GM12878 (cell line): ENCODE measurements at regions not wholly inside any gene's neighbourhood (a gene's known extent, or its start where the extent isn't known, plus 50 kb on each side); places are given as distances from the start of the nearest gene placed in this dataset.

Experiments used
- ATAC-seq: fragments of 200-7000 bp; cut with Tn5 transposase; 3 replicates; pipeline ENCODE4 v1.9.1; 2020; ENCODE audit warnings: mild to moderate bottlenecking, moderate library complexity
- BruUV-seq: library from RNA; stranded (reverse); fragments of 400-500 nt; replicated peaks from 2 replicates; lab custom pipeline; 2021; lab: Mats Ljungman, UMichigan
- CTCF ChIA-PET: fragments of 300-600 bp; sonication (Branson Sonifier 250); formaldehyde crosslinking; extraction: SDS; loops from one replicate; lab custom pipeline; 2021; ENCODE audit warnings: inconsistent platforms; lab: Yijun Ruan, JAX
- POLR2A ChIA-PET: fragments of 350-600 bp; formaldehyde crosslinking; extraction: SDS; loops from one replicate; lab custom pipeline; 2021; ENCODE audit warnings: inconsistent platforms; lab: Charles Lee
- RAD21 ChIA-PET: fragments of 300-600 bp; sonication (Branson Sonifier 250); formaldehyde crosslinking; loops from one replicate; lab custom pipeline; 2023; ENCODE audit warnings: antibody characterized with exemption; ENCODE audit not compliant: unreplicated experiment; lab: Charles Lee
- SMC1A ChIA-PET: fragments of 300-600 bp; sonication (Branson Sonifier 250); formaldehyde crosslinking; loops from one replicate; lab custom pipeline; 2023; ENCODE audit not compliant: unreplicated experiment, uncharacterized antibody; lab: Charles Lee
- DNase-seq: peaks from one replicate; pipeline ENCODE4 v3.0.0-alpha.2; 2011; ENCODE audit warnings: low read depth, low spot score
- FAIRE-seq: peaks from 3 replicates; lab custom pipeline; 2011; peaks lifted over from hg19 to GRCh38; lab: Jason Lieb, UNC
- H2AFZ ChIP-seq: 2 replicates; pipeline ENCODE4 v1.6.0; 2011; ENCODE audit warnings: low read depth, low read length, control low read depth; ENCODE audit not compliant: control insufficient read depth
- H3K27ac ChIP-seq: 2 replicates; pipeline ENCODE4 v1.5.1; 2011; ENCODE audit warnings: control low read depth; ENCODE audit not compliant: control insufficient read depth, insufficient read depth
- H3K27me3 ChIP-seq, 2 experiments: replicated peaks in 1 of 2; 2 replicates each; pipeline versions ENCODE4 v1.6.0 to v1.6.1; 2011; ENCODE audit warnings: low read length in 1 of 2; ENCODE audit not compliant: control insufficient read depth in 2 of 2, insufficient read depth in 2 of 2
- H3K36me3 ChIP-seq, 2 experiments: 2 replicates each; pipeline ENCODE4 v1.5.1; 2011; ENCODE audit warnings: low read length in 1 of 2; ENCODE audit not compliant: control insufficient read depth in 2 of 2, insufficient read depth in 2 of 2
- H3K4me1 ChIP-seq: 2 replicates; pipeline ENCODE4 v1.6.1; 2011; ENCODE audit warnings: mild to moderate bottlenecking, low read length, moderate library complexity, mixed read lengths; ENCODE audit not compliant: control insufficient read depth, insufficient read depth
- H3K4me2 ChIP-seq: 2 replicates; pipeline ENCODE4 v1.6.0; 2011; ENCODE audit warnings: control low read depth; ENCODE audit not compliant: control insufficient read depth, insufficient read depth
- H3K4me3 ChIP-seq: fragments of 200-600 bp; sonication (generic); 2 replicates; pipeline ENCODE4 v1.5.1; 2016
- H3K79me2 ChIP-seq: 2 replicates; pipeline ENCODE4 v1.6.0; 2011; ENCODE audit warnings: low read length; ENCODE audit not compliant: control insufficient read depth, insufficient read depth
- H3K9ac ChIP-seq: 2 replicates; pipeline ENCODE4 v1.8.0; 2011; ENCODE audit warnings: low read length, control low read depth, mixed read lengths; ENCODE audit not compliant: control insufficient read depth, insufficient read depth
- H3K9me3 ChIP-seq: replicated peaks from 3 replicates; pipeline ENCODE4 v1.5.1; 2011; ENCODE audit warnings: mild to moderate bottlenecking, low read length; ENCODE audit not compliant: control insufficient read depth, insufficient read depth
- H4K20me1 ChIP-seq: 2 replicates; pipeline ENCODE4 v1.6.0; 2011; ENCODE audit not compliant: control insufficient read depth, insufficient read depth
- CBFB ChIP-seq: IDR thresholded peaks from 2 replicates; pipeline ENCODE4 v1.6.1; 2016; ENCODE audit warnings: antibody characterized with exemption, low read depth
- CREM ChIP-seq: IDR thresholded peaks from 2 replicates; pipeline ENCODE4 v1.6.1; 2014; ENCODE audit warnings: antibody characterized with exemption, low read depth
- EP300 ChIP-seq, 2 experiments: fragments of 150-350 bp in 1 of 2; IDR thresholded peaks; 2 replicates each; pipeline ENCODE4 v1.6.1; 2011 to 2012; ENCODE audit warnings: low read depth in 2 of 2, low read length in 2 of 2, borderline replicate concordance in 1 of 2, improper control_type of control experiment in 1 of 2, inconsistent platforms in 1 of 2; ENCODE audit not compliant: control insufficient read depth in 1 of 2
- MEF2A ChIP-seq: IDR thresholded peaks from 2 replicates; pipeline ENCODE4 v1.6.1; 2011; ENCODE audit warnings: low read depth, mild to moderate bottlenecking, low read length, moderate library complexity; ENCODE audit not compliant: insufficient read depth
- PAX5 ChIP-seq: IDR thresholded peaks from 2 replicates; pipeline ENCODE4 v1.6.1; 2011; ENCODE audit warnings: low read depth, low read length, borderline replicate concordance
- PKNOX1 ChIP-seq: fragments of 450-650 bp; IDR thresholded peaks from 2 replicates; pipeline ENCODE4 v1.6.1; 2016; ENCODE audit warnings: mild to moderate bottlenecking
- REST ChIP-seq: IDR thresholded peaks from 2 replicates; pipeline ENCODE4 v1.6.1; 2012; ENCODE audit warnings: mild to moderate bottlenecking, low read depth, low read length
- SMAD5 ChIP-seq: IDR thresholded peaks from 2 replicates; pipeline ENCODE4 v1.6.1; 2016; ENCODE audit warnings: antibody characterized with exemption, low read depth
- SMC3 ChIP-seq: IDR thresholded peaks from 2 replicates; pipeline ENCODE4 v1.6.1; 2011; ENCODE audit warnings: low read length, improper control_type of control experiment, borderline replicate concordance
- SPI1 ChIP-seq: IDR thresholded peaks from 2 replicates; pipeline ENCODE4 v1.6.1; 2011; ENCODE audit warnings: low read depth, mild to moderate bottlenecking, low read length, moderate library complexity, borderline replicate concordance; ENCODE audit not compliant: insufficient read depth
- SRF ChIP-seq, 2 experiments: IDR thresholded peaks; 2 replicates each; pipeline ENCODE4 v1.6.1; 2011; ENCODE audit warnings: low read depth in 2 of 2, low read length in 2 of 2, mild to moderate bottlenecking in 1 of 2, moderate library complexity in 1 of 2
- ZBTB11 ChIP-seq: fragments of 450-650 bp; formaldehyde crosslinking; IDR thresholded peaks from 2 replicates; pipeline ENCODE4 v1.5.0; 2022; ENCODE audit warnings: mild to moderate bottlenecking, missing genetic modification characterization
- ZNF217 ChIP-seq: fragments of 450-650 bp; IDR thresholded peaks from 2 replicates; pipeline ENCODE4 v1.6.1; 2017; ENCODE audit warnings: antibody characterized with exemption, mild to moderate bottlenecking
- WGBS: methylation state at CpG from one replicate; pipeline ENCODE4 v1.1.6; 2016; ENCODE audit warnings: low lambda C conversion rate; ENCODE audit not compliant: insufficient replicate concordance, insufficient coverage; ENCODE audit errors: missing lambda C conversion rate; 5-methylcytosine and 5-hydroxymethylcytosine counted together
- in situ Hi-C: fragments of 300-500 bp; cut with MboI; formaldehyde crosslinking; loops from 9 replicates; pipeline ENCODE4 v1.14.3; 2018; ENCODE audit warnings: mixed read lengths
- intact Hi-C: fragments of 100-400 bp; cut with micrococcal nuclease; formaldehyde crosslinking; loops from one replicate; pipeline ENCODE4 v1.14.2; 2022; ENCODE audit not compliant: unreplicated experiment

- ChIA-PET SMC1A (interaction anchor here (0.5 kb wide), 1 partner anchor 98 kb away, joined by 3 read pairs; no protein-coding TSS in a partner anchor), RAD21 (no interaction called here), POLR2A (no interaction called here), CTCF (no interaction called here)
- Histone ChIP-seq H2AFZ (no peak overlapping the region), H4K20me1 (no peaks in the 10 kb centered on the region), H3K4me3 (no peak overlapping the region), H3K9ac (no peak overlapping the region), H3K27ac (no peak overlapping the region), H3K36me3 (no peaks in the 10 kb centered on the region), H3K4me1 (no peaks in the 10 kb centered on the region), H3K27me3 (no peaks in the 10 kb centered on the region), H3K9me3 (no peaks in the 10 kb centered on the region), H3K79me2 (no peaks in the 10 kb centered on the region), H3K4me2 (no peak overlapping the region)
- DNase-seq (no peak), FAIRE-seq (no peak), ATAC-seq (no peak)
- 100% methylated on average over 1 of the region's 1 CpG for WGBS
- BruUV-seq = no TSS peak
- in situ Hi-C loops (no loop called here), intact Hi-C loops (no loop called here)
- no peak for TF ChIP-seq SMAD5
- no peak for TF ChIP-seq PAX5
- TF ChIP-seq SRF (IDR thresholded peaks at IDR 0.05; ENCODE audit: low read depth in 2 of 2, low read length in 2 of 2) = no peak
- no peak for TF ChIP-seq PKNOX1
- TF ChIP-seq REST = no peak
- TF ChIP-seq ZBTB11 (CRISPR knock-in tag) = no peak
- no peak for TF ChIP-seq MEF2A
- no peak for TF ChIP-seq SMC3
- no peak for TF ChIP-seq EP300 (IDR thresholded peaks at IDR 0.05; ENCODE audit: borderline replicate concordance in 1 of 2, control insufficient read depth in 1 of 2, low read depth in 2 of 2, low read length in 2 of 2)
- no peak for TF ChIP-seq ZNF217
- no peak for TF ChIP-seq CREM
- TF ChIP-seq SPI1 = no peak
- no peak for TF ChIP-seq CBFB
These were observed 61.9 kb downstream of the CRP start for GRCh38 chr1:159652506-159652905.
